ENCODE measurements at regions not wholly inside any gene's neighbourhood (a gene's known extent, or its start where the extent isn't known, plus 50 kb on each side); places are given as distances from the start of the nearest gene placed in this dataset.

DNA sequence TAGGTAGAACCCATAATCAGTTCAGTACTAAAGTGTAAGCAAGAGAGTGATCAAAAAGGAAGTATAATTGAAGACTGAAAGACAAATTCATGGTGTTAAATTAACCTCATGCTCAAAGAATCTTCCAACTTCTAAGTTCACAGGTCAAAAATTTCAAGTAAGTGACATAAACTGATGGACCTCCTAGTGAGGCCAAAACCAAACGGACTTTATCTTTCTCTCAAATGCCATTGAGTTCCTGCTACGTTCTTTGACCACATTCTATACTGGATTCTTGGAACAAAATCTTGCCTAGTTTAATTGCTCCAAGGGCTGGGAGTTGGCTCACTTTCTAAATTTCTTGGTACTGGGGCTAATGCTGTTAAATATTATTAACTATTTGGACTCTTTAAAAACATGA is 794.9 kb downstream of the TLE4 start:
- TF ChIP-seq, protein P1, sequence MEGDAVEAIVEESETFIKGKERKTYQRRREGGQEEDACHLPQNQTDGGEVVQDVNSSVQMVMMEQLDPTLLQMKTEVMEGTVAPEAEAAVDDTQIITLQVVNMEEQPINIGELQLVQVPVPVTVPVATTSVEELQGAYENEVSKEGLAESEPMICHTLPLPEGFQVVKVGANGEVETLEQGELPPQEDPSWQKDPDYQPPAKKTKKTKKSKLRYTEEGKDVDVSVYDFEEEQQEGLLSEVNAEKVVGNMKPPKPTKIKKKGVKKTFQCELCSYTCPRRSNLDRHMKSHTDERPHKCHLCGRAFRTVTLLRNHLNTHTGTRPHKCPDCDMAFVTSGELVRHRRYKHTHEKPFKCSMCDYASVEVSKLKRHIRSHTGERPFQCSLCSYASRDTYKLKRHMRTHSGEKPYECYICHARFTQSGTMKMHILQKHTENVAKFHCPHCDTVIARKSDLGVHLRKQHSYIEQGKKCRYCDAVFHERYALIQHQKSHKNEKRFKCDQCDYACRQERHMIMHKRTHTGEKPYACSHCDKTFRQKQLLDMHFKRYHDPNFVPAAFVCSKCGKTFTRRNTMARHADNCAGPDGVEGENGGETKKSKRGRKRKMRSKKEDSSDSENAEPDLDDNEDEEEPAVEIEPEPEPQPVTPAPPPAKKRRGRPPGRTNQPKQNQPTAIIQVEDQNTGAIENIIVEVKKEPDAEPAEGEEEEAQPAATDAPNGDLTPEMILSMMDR (IDR thresholded peaks at IDR 0.05 in 4 of 5, conservative IDR thresholded peaks at IDR 0.05 in 1 of 5) = no peak
- TF ChIP-seq POLR2A (IDR thresholded peaks at IDR 0.05) = no peak
